ENCODE measurements at regions not wholly inside any gene's neighbourhood (a gene's known extent, or its start where the extent isn't known, plus 50 kb on each side); places are given as distances from the start of the nearest gene placed in this dataset.

GRCh38 chr7:47221826-47222225 lies 360.1 kb downstream of the TNS3 start:
- CTCF ChIA-PET = no interaction called here
- intact Hi-C loops (cut with micrococcal nuclease) = no loop called here
- no TSS peak for BruUV-seq (replicated peaks)

GRCh38 chr7:47218378-47219176 lies 363.3 kb downstream of the TNS3 start:
- no TSS peak for BruUV-seq (replicated peaks)
- Mint-ChIP-seq H3K36me3 (ENCODE audit: insufficient read depth, unreplicated experiment) (no peaks in the 10 kb centered on the region), H3K4me1 (ENCODE audit: insufficient read depth, unreplicated experiment) (no peaks in the 10 kb centered on the region), H3K9me3 (ENCODE audit: unreplicated experiment) (no peaks in the 10 kb centered on the region), H3K4me3 (ENCODE audit: unreplicated experiment) (no peak overlapping the region), H3K27me3 (ENCODE audit: insufficient read depth, unreplicated experiment) (no peaks in the 10 kb centered on the region), H3K27ac (ENCODE audit: low read depth, unreplicated experiment) (no peak overlapping the region)
- CTCF ChIA-PET = interaction anchor here (0.6 to 0.7 kb wide), 3 partner anchors 40 to 849 kb away, joined by 3 to 4 read pairs (median 3); no protein-coding TSS in a partner anchor
- intact Hi-C loops (cut with micrococcal nuclease) = no loop called here
- no peak for DNase-seq (ENCODE audit: unreplicated experiment)
- POLR2A ChIA-PET = interaction anchor here (0.6 kb wide), 1 partner anchor 1306 kb away, joined by 3 read pairs; no protein-coding TSS in a partner anchor
- TF ChIP-seq, protein P1, sequence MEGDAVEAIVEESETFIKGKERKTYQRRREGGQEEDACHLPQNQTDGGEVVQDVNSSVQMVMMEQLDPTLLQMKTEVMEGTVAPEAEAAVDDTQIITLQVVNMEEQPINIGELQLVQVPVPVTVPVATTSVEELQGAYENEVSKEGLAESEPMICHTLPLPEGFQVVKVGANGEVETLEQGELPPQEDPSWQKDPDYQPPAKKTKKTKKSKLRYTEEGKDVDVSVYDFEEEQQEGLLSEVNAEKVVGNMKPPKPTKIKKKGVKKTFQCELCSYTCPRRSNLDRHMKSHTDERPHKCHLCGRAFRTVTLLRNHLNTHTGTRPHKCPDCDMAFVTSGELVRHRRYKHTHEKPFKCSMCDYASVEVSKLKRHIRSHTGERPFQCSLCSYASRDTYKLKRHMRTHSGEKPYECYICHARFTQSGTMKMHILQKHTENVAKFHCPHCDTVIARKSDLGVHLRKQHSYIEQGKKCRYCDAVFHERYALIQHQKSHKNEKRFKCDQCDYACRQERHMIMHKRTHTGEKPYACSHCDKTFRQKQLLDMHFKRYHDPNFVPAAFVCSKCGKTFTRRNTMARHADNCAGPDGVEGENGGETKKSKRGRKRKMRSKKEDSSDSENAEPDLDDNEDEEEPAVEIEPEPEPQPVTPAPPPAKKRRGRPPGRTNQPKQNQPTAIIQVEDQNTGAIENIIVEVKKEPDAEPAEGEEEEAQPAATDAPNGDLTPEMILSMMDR (IDR thresholded peaks at IDR 0.05; ENCODE audit: unreplicated experiment) = no peak

More at GRCh38 chr7:47221826-47222225, 360.1 kb downstream of the TNS3 start:
- no peaks in the 10 kb centered on the region for H3K36me3 Mint-ChIP-seq (ENCODE audit: insufficient read depth, unreplicated experiment)
- H3K4me3 Mint-ChIP-seq (ENCODE audit: unreplicated experiment) = no peak overlapping the region
- no peak for DNase-seq (ENCODE audit: unreplicated experiment)
- no peaks in the 10 kb centered on the region for H3K9me3 Mint-ChIP-seq (ENCODE audit: unreplicated experiment)
- POLR2A ChIA-PET = no interaction called here
- TF ChIP-seq, protein P1 (IDR thresholded peaks at IDR 0.05; ENCODE audit: unreplicated experiment) = no peak
- no peaks in the 10 kb centered on the region for H3K27me3 Mint-ChIP-seq (ENCODE audit: insufficient read depth, unreplicated experiment)
- H3K4me1 Mint-ChIP-seq (ENCODE audit: insufficient read depth, unreplicated experiment) = peaks cover 8% of the 10 kb centered on the region
- no peak overlapping the region for H3K27ac Mint-ChIP-seq (ENCODE audit: low read depth, unreplicated experiment)

- DNase-seq (ENCODE audit: unreplicated experiment) = no peak
- peaks cover under 1% of the 10 kb centered on the region for H3K27me3 Mint-ChIP-seq (ENCODE audit: insufficient read depth, unreplicated experiment)
These were observed 364.1 kb downstream of the TNS3 start for GRCh38 chr7:47217570-47218360.

More at GRCh38 chr7:47217570-47218360, 364.1 kb downstream of the TNS3 start:
- no peaks in the 10 kb centered on the region for H3K36me3 Mint-ChIP-seq (ENCODE audit: insufficient read depth, unreplicated experiment)
- H3K9me3 Mint-ChIP-seq (ENCODE audit: unreplicated experiment) = no peaks in the 10 kb centered on the region
- intact Hi-C loops (cut with micrococcal nuclease) = no loop called here
- no peak overlapping the region for H3K27ac Mint-ChIP-seq (ENCODE audit: low read depth, unreplicated experiment)
- TF ChIP-seq, protein P1 (IDR thresholded peaks at IDR 0.05; ENCODE audit: unreplicated experiment) = no peak
- ChIA-PET CTCF (interaction anchor here (0.6 to 1.1 kb wide), 3 partner anchors 36 to 848 kb away, joined by 3 to 5 read pairs (median 3); no protein-coding TSS in a partner anchor), POLR2A (interaction anchor here (0.6 kb wide), 1 partner anchor 1305 kb away, joined by 3 read pairs; no protein-coding TSS in a partner anchor)
- no peak overlapping the region for H3K4me3 Mint-ChIP-seq (ENCODE audit: unreplicated experiment)
- BruUV-seq (replicated peaks) = no TSS peak
- H3K4me1 Mint-ChIP-seq (ENCODE audit: insufficient read depth, unreplicated experiment) = no peaks in the 10 kb centered on the region
